ENCODE measurements at regions not wholly inside any gene's neighbourhood (a gene's known extent, or its start where the extent isn't known, plus 50 kb on each side); places are given as distances from the start of the nearest gene placed in this dataset.

DNA sequence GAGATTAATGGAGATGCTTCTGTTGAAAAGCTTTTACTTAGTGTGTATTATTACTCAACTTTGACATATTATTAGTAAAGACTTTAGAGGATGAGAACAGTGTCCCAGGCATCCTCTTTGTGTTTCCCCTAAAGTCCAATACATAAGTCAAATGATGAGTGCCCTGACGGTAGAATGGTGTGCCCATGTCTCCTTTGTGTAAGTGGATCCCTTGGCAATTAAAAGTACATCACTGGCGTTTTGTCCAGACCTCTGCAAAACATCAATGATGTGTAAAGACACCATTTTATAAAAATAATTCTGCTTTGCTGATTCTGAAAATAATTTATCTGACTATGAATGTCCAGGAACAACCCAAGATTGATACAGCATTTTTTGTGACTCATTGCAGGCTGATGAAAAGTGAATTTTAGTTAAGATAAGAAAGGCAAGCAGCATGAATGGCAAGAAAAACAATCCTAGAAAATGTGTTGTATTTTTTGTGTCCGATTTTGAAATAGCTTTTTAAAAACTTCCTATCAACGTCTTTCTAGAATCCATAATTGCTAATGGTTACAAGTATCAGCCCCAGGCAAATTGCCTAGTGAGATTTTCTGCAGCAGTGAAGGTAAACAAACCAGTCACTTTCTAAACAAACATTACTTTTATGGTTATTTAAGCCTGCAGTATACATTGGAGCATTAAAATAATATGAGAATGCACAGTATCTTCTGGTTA is 251.5 kb downstream of the PTPRC start:
- TF ChIP-seq SIN3A (IDR thresholded peaks at IDR 0.05; ENCODE audit: borderline replicate concordance, insufficient read depth, low read length) (no peak), POLR2AphosphoS5 (IDR thresholded peaks at IDR 0.05; ENCODE audit: low read depth, low read length) (no peak), FOXP2 (optimal IDR thresholded peaks at IDR 0.05; ENCODE audit: borderline replicate concordance, extremely low read depth, extremely low read length, insufficient read depth) (no peak), TAF1 (IDR thresholded peaks at IDR 0.05; ENCODE audit: borderline replicate concordance, insufficient read depth, low read length) (no peak)
- TF ChIP-seq, protein P1, sequence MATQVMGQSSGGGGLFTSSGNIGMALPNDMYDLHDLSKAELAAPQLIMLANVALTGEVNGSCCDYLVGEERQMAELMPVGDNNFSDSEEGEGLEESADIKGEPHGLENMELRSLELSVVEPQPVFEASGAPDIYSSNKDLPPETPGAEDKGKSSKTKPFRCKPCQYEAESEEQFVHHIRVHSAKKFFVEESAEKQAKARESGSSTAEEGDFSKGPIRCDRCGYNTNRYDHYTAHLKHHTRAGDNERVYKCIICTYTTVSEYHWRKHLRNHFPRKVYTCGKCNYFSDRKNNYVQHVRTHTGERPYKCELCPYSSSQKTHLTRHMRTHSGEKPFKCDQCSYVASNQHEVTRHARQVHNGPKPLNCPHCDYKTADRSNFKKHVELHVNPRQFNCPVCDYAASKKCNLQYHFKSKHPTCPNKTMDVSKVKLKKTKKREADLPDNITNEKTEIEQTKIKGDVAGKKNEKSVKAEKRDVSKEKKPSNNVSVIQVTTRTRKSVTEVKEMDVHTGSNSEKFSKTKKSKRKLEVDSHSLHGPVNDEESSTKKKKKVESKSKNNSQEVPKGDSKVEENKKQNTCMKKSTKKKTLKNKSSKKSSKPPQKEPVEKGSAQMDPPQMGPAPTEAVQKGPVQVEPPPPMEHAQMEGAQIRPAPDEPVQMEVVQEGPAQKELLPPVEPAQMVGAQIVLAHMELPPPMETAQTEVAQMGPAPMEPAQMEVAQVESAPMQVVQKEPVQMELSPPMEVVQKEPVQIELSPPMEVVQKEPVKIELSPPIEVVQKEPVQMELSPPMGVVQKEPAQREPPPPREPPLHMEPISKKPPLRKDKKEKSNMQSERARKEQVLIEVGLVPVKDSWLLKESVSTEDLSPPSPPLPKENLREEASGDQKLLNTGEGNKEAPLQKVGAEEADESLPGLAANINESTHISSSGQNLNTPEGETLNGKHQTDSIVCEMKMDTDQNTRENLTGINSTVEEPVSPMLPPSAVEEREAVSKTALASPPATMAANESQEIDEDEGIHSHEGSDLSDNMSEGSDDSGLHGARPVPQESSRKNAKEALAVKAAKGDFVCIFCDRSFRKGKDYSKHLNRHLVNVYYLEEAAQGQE (IDR thresholded peaks at IDR 0.05; ENCODE audit: insufficient read depth in 1 of 2, low read depth in 2 of 2, low read length in 2 of 2): no peak

- TF ChIP-seq TAF1 (IDR thresholded peaks at IDR 0.05; ENCODE audit: borderline replicate concordance, insufficient read depth, low read length): no peak
- no peak; the same call in 1 of the 2 replicates for TF ChIP-seq POLR2AphosphoS5 (IDR thresholded peaks at IDR 0.05; ENCODE audit: low read depth, low read length)
- TF ChIP-seq SIN3A (IDR thresholded peaks at IDR 0.05; ENCODE audit: borderline replicate concordance, insufficient read depth, low read length): peak; percentile 91; the same call in 1 of the 2 replicates
These were observed 253.2 kb downstream of the PTPRC start for GRCh38 chr1:198892065-198892464.

DNA sequence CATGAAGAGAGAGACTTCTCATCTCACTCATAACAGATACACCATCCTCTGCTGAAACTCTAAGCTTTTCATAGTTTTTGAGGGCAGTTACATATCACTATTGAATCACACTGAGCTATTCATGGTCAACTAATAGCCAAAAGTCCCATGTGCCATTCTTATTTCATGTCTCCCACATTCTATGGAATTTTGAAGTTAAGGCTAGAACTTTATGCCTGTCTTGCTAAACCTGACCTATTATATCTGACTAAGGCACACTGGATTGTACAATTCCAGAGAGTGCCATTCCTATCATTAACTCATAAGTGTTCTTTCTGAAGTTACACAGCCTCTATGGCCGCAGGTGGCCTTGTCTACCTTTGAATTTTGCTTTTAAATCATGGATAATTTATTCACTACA is 254.3 kb downstream of the PTPRC start:
- TF ChIP-seq TAF1 (IDR thresholded peaks at IDR 0.05; ENCODE audit: borderline replicate concordance, insufficient read depth, low read length): no peak
- TF ChIP-seq, protein P1 (IDR thresholded peaks at IDR 0.05; ENCODE audit: insufficient read depth in 1 of 2, low read depth in 2 of 2, low read length in 2 of 2): no peak
- no peak for TF ChIP-seq FOXP2 (optimal IDR thresholded peaks at IDR 0.05; ENCODE audit: borderline replicate concordance, extremely low read depth, extremely low read length, insufficient read depth)
- no peak for TF ChIP-seq POLR2AphosphoS5 (IDR thresholded peaks at IDR 0.05; ENCODE audit: low read depth, low read length)

- TF ChIP-seq POLR2AphosphoS5 (IDR thresholded peaks at IDR 0.05; ENCODE audit: low read depth, low read length): no peak
- TF ChIP-seq SIN3A (IDR thresholded peaks at IDR 0.05; ENCODE audit: borderline replicate concordance, insufficient read depth, low read length): no peak
- TF ChIP-seq, protein P1 (IDR thresholded peaks at IDR 0.05; ENCODE audit: insufficient read depth in 1 of 2, low read depth in 2 of 2, low read length in 2 of 2): no peak
- no peak for TF ChIP-seq TAF1 (IDR thresholded peaks at IDR 0.05; ENCODE audit: borderline replicate concordance, insufficient read depth, low read length)
- no peak for TF ChIP-seq FOXP2 (optimal IDR thresholded peaks at IDR 0.05; ENCODE audit: borderline replicate concordance, extremely low read depth, extremely low read length, insufficient read depth)
These were observed 255.1 kb downstream of the PTPRC start for GRCh38 chr1:198893763-198894444.

GRCh38 chr1:198901266-198901665 is 262.4 kb downstream of the PTPRC start:
- TF ChIP-seq TAF1 (IDR thresholded peaks at IDR 0.05; ENCODE audit: borderline replicate concordance, insufficient read depth, low read length) (no peak), FOXP2 (optimal IDR thresholded peaks at IDR 0.05; ENCODE audit: borderline replicate concordance, extremely low read depth, extremely low read length, insufficient read depth) (no peak)

- TF ChIP-seq, protein P1 (IDR thresholded peaks at IDR 0.05; ENCODE audit: insufficient read depth in 1 of 2, low read depth in 2 of 2, low read length in 2 of 2): no peak
- TF ChIP-seq TAF1 (IDR thresholded peaks at IDR 0.05; ENCODE audit: borderline replicate concordance, insufficient read depth, low read length) (no peak), FOXP2 (optimal IDR thresholded peaks at IDR 0.05; ENCODE audit: borderline replicate concordance, extremely low read depth, extremely low read length, insufficient read depth) (no peak), SIN3A (IDR thresholded peaks at IDR 0.05; ENCODE audit: borderline replicate concordance, insufficient read depth, low read length) (no peak), POLR2AphosphoS5 (IDR thresholded peaks at IDR 0.05; ENCODE audit: low read depth, low read length) (no peak)
These were observed 263.8 kb downstream of the PTPRC start for GRCh38 chr1:198902655-198903054.

All from PFSK-1 (cell line).